ENCODE measurements at regions not wholly inside any gene's neighbourhood (a gene's known extent, or its start where the extent isn't known, plus 50 kb on each side); places are given as distances from the start of the nearest gene placed in this dataset.
"Not testable (repeated sequence)": the region's sequence is repeated elsewhere in the genome, so short reads cannot be mapped to it uniquely, and the experiment has no call there.

DNA sequence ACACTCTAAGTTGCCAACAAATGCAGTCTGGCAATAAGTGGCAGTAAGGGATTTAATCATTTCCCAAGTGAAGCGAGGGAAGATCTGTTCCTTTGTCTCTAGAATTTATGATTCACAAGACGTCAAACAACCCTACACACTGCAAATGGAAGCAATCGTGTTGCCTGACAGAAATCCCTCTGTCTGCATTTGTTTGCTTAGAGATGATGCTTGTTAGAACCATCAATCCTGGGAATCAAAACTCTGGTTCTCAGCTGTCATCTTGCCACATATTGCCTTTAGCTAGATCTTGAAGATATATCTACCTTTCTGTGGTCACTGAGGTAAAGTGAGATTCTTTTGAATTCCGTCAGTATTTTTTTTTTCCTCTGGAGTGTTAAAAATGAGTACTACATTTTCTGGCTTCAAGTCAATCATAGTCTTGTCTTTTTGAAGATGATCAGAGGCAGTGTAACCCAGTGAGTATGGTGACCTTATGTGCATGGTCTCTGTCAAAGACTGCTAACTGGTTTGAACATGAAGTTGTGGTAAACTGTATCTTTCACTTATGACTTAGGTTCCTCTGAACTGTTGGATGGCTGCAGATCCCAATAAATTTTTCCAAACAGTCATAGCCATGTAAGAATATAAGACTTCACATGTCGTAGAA, 106.4 kb upstream of the STARD4 start:
- no peaks in the 10 kb centered on the region for H3K4me1 ChIP-seq
- no peaks in the 10 kb centered on the region for H3K9me3 ChIP-seq
- 59 to 67% methylated on average over 5 of the region's 5 CpGs for whole genome bisulfite sequencing, 2 donors
- H3K4me3 ChIP-seq: no peak overlapping the region
- H3K27ac ChIP-seq: no peak overlapping the region
- H3K27me3 ChIP-seq: no peaks in the 10 kb centered on the region
- no peak for DNase-seq
- TF ChIP-seq, protein P1, sequence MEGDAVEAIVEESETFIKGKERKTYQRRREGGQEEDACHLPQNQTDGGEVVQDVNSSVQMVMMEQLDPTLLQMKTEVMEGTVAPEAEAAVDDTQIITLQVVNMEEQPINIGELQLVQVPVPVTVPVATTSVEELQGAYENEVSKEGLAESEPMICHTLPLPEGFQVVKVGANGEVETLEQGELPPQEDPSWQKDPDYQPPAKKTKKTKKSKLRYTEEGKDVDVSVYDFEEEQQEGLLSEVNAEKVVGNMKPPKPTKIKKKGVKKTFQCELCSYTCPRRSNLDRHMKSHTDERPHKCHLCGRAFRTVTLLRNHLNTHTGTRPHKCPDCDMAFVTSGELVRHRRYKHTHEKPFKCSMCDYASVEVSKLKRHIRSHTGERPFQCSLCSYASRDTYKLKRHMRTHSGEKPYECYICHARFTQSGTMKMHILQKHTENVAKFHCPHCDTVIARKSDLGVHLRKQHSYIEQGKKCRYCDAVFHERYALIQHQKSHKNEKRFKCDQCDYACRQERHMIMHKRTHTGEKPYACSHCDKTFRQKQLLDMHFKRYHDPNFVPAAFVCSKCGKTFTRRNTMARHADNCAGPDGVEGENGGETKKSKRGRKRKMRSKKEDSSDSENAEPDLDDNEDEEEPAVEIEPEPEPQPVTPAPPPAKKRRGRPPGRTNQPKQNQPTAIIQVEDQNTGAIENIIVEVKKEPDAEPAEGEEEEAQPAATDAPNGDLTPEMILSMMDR (IDR thresholded peaks at IDR 0.05): no peak
- no peak for TF ChIP-seq POLR2A (IDR thresholded peaks at IDR 0.05)
- no peaks in the 10 kb centered on the region for H3K36me3 ChIP-seq
- intact Hi-C loops (cut with DNase I): no loop called here

DNA sequence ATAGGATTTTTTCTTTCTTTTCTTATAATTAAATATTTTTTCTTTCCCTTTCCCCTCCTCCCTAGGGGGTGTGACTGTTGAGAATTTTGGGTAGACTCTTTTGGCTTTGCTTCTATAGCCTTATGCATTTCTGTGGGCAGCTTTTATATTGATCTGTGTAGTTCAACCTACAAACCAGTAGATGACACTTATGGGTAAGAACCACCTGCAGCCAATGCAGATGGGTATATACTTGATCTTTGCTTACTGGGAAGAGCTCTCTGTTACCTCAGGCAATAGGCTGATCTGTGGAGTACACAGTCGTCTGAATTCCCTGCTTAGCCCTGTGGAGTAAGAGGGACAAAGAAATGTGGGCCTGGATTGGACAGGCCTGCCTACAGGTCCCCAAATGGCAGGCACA, 102.7 kb upstream of the STARD4 start:
- Histone ChIP-seq H3K27me3 (no peaks in the 10 kb centered on the region), H3K27ac (no peak overlapping the region), H3K36me3 (no peaks in the 10 kb centered on the region), H3K4me1 (no peaks in the 10 kb centered on the region), H3K4me3 (no peak overlapping the region), H3K9me3 (no peaks in the 10 kb centered on the region)
- no peak for DNase-seq
- intact Hi-C loops (cut with DNase I): no loop called here
- TF ChIP-seq, protein P1 (IDR thresholded peaks at IDR 0.05): no peak
- no peak for TF ChIP-seq POLR2A (IDR thresholded peaks at IDR 0.05)
- 63% methylated on average over 1 of the region's 1 CpG; no CpG with 5 or more reads in 1 of the 2 donors for WGBS, 2 donors

GRCh38 chr5:111612013-111612630, 99.8 kb upstream of the STARD4 start:
- H3K4me1 ChIP-seq; H3K27me3 ChIP-seq; DNase-seq; H3K4me3 ChIP-seq; H3K27ac ChIP-seq; H3K9me3 ChIP-seq; intact Hi-C loops (cut with DNase I); H3K36me3 ChIP-seq: not testable (repeated sequence)
- 87% methylated on average over 12 of the region's 32 CpGs; no CpG with 5 or more reads in 1 of the 2 donors for WGBS, 2 donors

GRCh38 chr5:111606194-111606593, 93.9 kb upstream of the STARD4 start:
- TF ChIP-seq POLR2A (IDR thresholded peaks at IDR 0.05): no peak
- TF ChIP-seq, protein P1 (IDR thresholded peaks at IDR 0.05): no peak
- Histone ChIP-seq H3K4me1 (no peaks in the 10 kb centered on the region), H3K9me3 (no peaks in the 10 kb centered on the region), H3K27ac (no peak overlapping the region), H3K4me3 (no peak overlapping the region), H3K27me3 (no peaks in the 10 kb centered on the region), H3K36me3 (no peaks in the 10 kb centered on the region)
- DNase-seq: no peak
- WGBS, 2 donors: 56 to 57% methylated on average over 2 of the region's 2 CpGs
- intact Hi-C loops (cut with DNase I): no loop called here

DNA sequence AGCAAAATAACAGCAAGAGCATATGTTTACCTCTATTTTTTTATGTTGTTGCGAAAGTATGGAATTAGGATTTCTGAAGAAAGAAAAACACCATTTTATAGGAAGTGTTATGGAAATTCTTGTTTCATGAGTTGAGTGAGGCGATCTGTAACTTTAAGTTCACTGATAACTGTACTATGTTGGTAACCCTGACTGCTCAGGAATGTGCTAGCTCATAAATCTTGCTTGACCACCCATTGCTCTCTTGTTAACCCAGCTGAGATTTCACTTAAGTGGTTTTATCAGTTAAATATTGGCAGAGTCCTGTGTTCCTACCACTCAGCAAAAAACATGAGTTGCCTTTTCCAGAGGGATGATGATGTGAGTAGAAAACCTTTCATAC, 91.1 kb upstream of the STARD4 start:
- intact Hi-C loops (cut with DNase I): no loop called here
- WGBS, 2 donors: 88 to 91% methylated on average over 2 of the region's 2 CpGs
- no peaks in the 10 kb centered on the region for H3K36me3 ChIP-seq
- H3K9me3 ChIP-seq: no peaks in the 10 kb centered on the region
- TF ChIP-seq, protein P1 (IDR thresholded peaks at IDR 0.05): no peak
- no peak for TF ChIP-seq POLR2A (IDR thresholded peaks at IDR 0.05)
- H3K4me1 ChIP-seq: no peaks in the 10 kb centered on the region
- no peak overlapping the region for H3K27ac ChIP-seq
- DNase-seq: no peak
- H3K4me3 ChIP-seq: no peak overlapping the region
- no peaks in the 10 kb centered on the region for H3K27me3 ChIP-seq
